ENCODE measurements at regions not wholly inside any gene's neighbourhood (a gene's known extent, or its start where the extent isn't known, plus 50 kb on each side); places are given as distances from the start of the nearest gene placed in this dataset.
"Not testable (repeated sequence)": the region's sequence is repeated elsewhere in the genome, so short reads cannot be mapped to it uniquely, and the experiment has no call there.

GRCh38 chr11:115630214-115630613, 126.0 kb upstream of the CADM1 start:
- no peak for DNase-seq

- DNase-seq: no peak
Observed at GRCh38 chr11:115629456-115630015, 125.3 kb upstream of the CADM1 start.

DNA sequence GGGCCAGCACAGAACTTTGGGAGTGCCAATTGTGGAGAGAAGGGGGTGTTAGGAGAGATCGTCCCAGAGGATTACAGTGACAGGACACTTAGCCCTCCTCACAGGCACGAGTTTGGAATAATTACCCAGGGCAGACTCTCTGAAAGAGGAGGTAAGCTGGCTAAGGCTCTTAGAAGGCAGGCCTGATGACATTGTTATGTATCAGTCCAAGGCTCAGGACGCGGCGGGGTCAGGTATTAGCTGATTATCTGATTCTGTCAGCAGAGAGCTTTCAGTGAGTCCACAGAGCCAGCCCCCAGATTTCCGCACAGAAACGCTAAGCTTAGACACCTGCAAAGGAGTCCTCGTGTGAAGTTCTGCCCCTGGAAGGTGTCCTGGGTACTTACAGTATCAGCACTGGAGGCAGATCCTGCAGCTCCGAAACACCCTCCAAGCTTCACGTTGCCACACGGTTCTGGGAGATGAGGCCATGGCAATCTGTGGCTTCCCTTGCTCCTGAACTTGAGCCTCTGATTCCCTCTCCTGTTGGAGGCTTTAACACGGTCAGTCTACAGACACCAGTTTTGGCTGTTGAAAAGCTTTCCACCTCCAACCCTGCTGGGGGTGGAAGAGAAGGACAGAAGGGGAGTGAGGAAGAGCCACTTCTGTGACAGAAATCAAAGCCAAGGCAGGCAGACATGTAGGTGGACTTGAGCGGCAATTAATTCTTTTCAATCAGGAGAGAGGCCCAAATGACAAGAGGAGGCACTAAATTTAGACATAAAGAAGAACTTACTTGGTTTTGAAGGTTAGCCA, 123.6 kb upstream of the CADM1 start:
- no peak for DNase-seq

- DNase-seq: no peak
Observed at GRCh38 chr11:115627071-115627470, 122.9 kb upstream of the CADM1 start.

DNA sequence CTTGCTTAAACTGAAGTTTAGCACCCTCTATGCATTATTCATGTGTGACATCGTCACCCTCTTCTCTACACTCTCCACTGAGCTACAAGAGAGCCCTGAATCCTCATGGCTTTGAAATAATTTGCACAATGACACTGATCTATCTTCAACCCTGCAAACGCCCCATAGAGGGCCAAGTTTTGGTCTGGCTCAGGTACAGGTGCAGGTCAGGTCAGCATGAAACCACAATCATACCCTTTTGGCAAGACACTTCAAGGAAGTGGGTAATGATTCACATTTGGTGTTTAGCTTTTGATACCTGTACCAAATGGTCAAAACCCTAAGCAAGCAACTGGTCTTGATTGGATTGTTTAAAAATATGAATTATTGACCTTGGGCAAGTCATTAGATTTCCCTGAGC, 122.2 kb upstream of the CADM1 start:
- DNase-seq: no peak

GRCh38 chr11:115625502-115625901, 121.3 kb upstream of the CADM1 start:
- DNase-seq: no peak

DNA sequence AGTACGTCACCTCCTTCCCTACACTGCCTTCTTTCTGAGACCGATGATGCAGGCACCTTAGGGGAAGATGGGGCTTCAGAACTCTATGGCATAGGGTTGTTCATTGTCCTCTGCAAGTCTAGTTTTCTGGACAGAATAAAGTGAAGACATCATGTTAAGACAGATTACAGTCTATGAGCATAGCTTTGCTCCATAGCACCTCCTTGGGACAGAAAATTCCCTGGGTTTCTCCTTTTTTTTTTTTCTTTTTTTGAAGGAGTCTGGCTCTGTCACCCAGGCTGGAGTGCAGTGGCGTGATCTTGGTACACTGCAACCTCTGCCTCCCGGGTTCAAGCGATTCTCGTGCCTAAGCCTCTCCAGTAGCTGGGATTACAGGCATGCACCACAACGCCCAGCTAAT, 119.8 kb upstream of the CADM1 start:
- DNase-seq: no peak

- peak; percentile 2 for DNase-seq
Observed at GRCh38 chr11:115623021-115623451, 118.8 kb upstream of the CADM1 start.

DNA sequence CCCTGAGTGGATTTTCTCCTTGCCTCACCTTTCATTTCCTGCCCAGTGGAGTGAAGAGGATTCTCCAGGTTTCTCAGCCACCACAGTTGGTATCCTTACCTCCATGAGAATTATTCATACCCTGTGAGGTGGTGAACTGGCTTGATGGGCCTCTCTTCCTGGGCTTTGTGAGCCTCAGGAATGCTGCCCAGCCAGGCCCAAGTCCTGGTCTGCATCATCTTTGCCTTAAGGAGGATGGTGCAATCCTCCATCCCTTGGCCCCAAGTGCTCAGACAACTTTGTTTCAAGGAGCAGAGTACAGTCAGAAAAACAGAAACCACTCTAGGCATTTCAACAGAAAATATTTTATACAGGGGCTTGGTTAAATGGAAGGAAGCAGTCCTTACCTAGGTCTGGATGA, 114.2 kb upstream of the CADM1 start:
- no peak for DNase-seq

DNA sequence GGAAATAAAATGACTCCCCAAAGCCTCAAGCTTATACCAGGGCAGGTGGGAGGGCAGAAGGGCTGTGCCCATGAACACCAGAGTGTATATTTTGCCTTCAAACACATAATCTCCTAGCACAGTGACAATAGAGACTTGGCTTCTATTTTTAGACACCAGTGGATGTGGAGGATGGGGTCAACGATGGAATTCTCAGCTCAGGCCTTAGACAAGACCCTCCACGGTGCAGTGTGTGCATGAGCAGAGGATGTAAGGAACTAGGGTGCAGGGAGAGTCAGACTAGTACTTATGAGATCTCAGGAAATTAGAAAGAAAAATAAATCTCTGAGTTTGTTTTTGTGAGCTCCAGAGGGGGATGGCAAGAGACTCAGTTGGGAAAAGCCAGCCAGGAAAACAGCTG, 113.6 kb upstream of the CADM1 start:
- DNase-seq: no peak

- DNase-seq: no peak
Observed at GRCh38 chr11:115616971-115617370, 112.8 kb upstream of the CADM1 start.

GRCh38 chr11:115613986-115614632, 109.9 kb upstream of the CADM1 start:
- no peak for DNase-seq

GRCh38 chr11:115613004-115613403, 108.8 kb upstream of the CADM1 start:
- DNase-seq: no peak

DNA sequence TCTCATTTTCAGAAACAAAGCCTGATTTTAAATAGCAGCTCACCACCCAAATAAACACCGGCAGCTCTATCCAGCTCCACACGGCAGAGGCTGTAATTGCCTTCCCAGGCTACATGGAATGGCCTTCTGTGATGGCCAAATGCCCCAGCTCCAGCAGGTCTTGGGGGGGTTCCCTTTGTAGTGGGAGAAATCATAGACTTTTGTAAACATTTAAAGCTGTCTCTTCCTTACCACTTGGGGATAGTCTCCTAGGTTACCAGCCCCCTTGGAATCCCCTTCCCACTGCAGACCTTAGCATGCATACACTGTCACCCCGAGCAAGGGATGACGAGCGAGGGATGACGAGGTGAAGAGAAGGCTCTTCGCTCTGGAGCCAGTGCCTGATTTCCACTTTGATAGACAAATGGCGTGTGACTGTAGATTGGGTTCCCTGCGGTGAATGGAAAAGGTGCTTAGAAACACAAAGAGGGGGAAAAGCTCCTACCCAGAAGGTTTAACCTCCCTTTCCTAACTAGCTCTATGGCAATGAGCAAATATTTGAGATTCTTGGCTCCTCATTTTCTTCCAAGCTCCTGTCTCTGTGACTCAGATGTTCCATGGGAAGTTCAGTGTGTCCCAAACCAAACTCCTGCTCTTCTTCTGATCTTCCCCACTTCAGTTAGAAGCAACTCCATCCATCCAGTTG, 108.0 kb upstream of the CADM1 start:
- no peak for DNase-seq

GRCh38 chr11:115611343-115611742, 107.1 kb upstream of the CADM1 start:
- no peak for DNase-seq

DNA sequence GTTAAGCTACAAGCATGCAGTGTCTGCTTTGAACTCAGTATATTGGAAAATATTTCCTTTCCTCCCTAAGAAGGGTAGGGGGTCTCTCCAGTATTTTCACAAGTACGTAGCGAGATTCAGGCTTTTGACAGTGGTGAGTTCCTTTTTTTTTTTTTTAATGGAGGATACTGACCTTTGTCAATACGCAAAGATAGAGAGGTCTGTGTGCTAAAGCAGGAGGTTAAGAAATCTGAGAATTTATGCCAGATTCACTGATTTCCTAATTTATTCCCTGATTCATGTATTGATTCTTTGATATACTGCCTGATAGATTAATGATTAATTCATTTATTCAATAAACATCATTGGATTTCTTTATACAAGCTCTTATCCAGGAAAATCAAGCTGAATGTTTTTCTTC, 106.7 kb upstream of the CADM1 start:
- no peak for DNase-seq

DNA sequence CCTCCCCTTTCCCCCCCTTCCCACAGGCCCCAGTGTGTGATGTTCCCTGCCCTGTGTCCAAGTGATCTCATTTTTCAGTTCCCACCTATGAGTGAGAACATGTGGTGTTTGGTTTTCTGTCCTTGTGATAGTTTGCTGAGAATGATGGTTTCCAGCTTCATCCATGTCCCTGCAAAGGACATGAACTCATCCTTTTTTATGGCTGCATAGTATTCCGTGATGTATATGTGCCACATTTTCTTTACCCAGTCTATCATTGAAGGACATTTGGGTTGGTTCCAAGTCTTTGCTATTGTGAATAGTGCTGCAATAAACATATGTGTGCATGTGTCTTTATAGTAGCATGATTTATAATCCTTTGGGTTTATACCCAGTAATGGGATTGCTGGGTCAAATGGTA, 106.0 kb upstream of the CADM1 start:
- DNase-seq: not testable (repeated sequence)

DNA sequence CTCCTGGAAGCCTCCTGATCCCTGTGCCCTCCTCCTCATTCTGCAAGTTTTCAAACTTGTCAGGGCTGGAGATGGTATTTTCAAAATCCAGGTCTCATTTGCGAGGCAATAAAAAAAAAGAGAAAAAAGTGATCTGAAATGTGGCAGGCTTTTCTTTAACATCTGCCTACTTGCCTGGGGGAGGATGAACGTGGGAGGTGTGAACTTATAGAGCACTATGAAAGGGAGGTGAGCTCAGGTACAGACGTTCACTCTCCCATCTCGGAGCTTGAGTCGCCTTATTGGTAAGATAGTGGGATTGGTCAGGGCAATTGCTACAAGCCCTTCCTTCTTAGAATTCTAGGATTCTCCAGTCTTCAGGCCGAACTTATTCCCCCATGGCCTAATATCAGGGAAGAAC, 104.8 kb upstream of the CADM1 start:
- no peak for DNase-seq

DNA sequence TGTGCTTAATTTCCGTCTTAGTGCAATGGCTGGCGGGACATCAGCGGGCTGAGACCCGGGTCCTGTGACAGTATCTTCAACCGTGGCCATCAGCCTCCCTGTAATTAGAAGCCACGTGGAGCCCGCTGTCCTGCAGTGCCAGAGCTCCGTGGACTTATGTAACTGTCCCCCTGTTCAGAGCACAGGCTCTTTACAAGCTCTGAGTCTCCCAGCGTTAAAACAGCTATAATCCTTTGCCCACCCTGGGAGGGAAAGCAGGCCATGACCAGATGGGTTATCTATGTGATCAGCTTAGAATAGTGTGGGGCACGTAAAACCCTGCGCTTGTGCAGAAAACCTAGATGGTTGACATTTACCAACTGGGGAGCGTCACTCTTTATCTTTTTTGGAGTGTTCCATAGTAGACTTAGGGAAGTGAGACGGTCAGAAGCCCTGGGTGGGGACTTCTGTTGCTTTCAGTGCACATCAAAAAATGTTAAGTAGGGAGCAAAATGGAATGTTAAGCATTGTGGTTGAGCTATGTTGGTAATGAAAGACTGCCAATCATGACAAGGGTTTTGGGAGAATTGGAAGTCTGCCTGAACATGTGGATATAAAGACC, 103.5 kb upstream of the CADM1 start:
- no peak for DNase-seq

GRCh38 chr11:115606498-115607220, 102.4 kb upstream of the CADM1 start:
- DNase-seq: no peak

GRCh38 chr11:115605871-115606497, 101.8 kb upstream of the CADM1 start:
- DNase-seq: no peak

- DNase-seq: not testable (repeated sequence)
Observed at GRCh38 chr11:115605397-115605796, 101.2 kb upstream of the CADM1 start.
